HUES64 (cell line): ENCODE measurements at regions not wholly inside any gene's neighbourhood (a gene's known extent, or its start where the extent isn't known, plus 50 kb on each side); places are given as distances from the start of the nearest gene placed in this dataset.
"Not testable (repeated sequence)": the region's sequence is repeated elsewhere in the genome, so short reads cannot be mapped to it uniquely, and the experiment has no call there.

Experiments used
- H3K27ac ChIP-seq: 2 replicates; pipeline ENCODE4 v1.7.0; 2013; ENCODE audit warnings: low read depth, low read length, inconsistent platforms
- H3K27me3 ChIP-seq: 2 replicates; pipeline ENCODE4 v1.6.1; 2013; ENCODE audit warnings: mild to moderate bottlenecking, low read length; ENCODE audit not compliant: insufficient read depth
- H3K36me3 ChIP-seq: 2 replicates; pipeline ENCODE4 v1.6.1; 2013; ENCODE audit warnings: mild to moderate bottlenecking, low read length; ENCODE audit not compliant: insufficient read depth
- H3K4me1 ChIP-seq: 2 replicates; pipeline ENCODE4 v1.6.1; 2013; ENCODE audit warnings: mild to moderate bottlenecking, low read length, moderate library complexity; ENCODE audit not compliant: insufficient read depth
- H3K4me3 ChIP-seq: 2 replicates; pipeline ENCODE4 v1.5.1; 2013; ENCODE audit warnings: mild to moderate bottlenecking, low read length, moderate library complexity
- H3K9ac ChIP-seq: 2 replicates; pipeline ENCODE4 v1.6.1; 2013; ENCODE audit warnings: mild to moderate bottlenecking, low read depth, low read length
- H3K9me3 ChIP-seq: 2 replicates; pipeline ENCODE4 v1.6.1; 2013; ENCODE audit warnings: low read depth, low read length; ENCODE audit not compliant: insufficient read depth
- whole genome bisulfite sequencing: fragments of 150-250, 120-280 bp; methylation state at CpG from one replicate; pipeline ENCODE4 v1.1.7; 2013; ENCODE audit warnings: missing lambda C conversion rate; 5-methylcytosine and 5-hydroxymethylcytosine counted together

DNA sequence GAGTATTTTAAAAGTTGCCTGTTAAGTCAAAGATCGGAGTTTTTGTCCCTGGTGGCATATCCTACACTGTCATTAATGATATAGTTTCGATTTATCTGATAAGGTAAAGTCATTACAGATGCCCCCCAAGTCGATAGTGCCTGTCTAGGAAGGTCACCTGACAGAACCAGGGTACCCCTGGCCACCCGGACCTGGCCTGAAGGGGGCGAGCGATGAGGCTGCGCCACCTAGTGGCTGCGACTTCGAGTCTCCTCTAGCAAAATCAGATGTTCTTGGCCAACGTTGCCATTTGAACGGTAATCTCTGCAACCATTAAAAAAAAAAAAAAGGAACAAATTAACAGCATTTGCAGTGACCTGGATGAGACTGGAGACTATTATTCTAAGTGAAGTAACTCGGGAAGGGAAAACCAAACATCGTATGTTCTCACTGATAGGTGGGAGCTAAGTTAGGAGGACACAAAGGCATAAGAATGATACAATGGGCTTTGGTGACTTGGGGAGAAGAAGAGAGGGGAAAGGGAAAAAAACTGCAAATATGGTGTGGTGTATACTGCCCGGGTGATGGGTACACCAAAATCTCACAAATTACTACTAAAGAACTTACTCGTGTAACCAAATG is 565.1 kb downstream of the LIG4 start:
- 11% methylated on average over 12 of the region's 15 CpGs for WGBS
- Histone ChIP-seq H3K36me3 (no peaks in the 10 kb centered on the region), H3K27ac (no peak overlapping the region), H3K9me3 (no peaks in the 10 kb centered on the region), H3K4me1 (no peaks in the 10 kb centered on the region), H3K27me3 (no peaks in the 10 kb centered on the region), H3K9ac (no peak overlapping the region), H3K4me3 (no peak overlapping the region)

DNA sequence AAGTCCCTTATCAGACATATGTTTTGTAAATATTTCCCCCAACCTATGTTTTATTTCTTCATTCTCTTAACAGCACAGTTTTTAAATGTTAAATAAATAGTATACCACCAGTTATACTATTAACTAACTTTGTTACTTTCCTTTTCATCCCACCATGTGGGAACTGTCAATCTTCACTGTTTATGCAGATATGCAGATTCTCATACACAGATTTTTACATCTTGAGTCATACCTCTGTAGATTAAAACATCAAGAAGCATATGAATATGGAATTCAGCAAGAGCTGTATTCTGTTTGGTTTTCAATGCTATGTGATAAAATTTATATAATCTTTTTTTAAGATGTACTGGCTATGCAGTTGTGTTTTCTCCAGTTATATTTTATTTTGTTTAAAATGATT is 566.3 kb downstream of the LIG4 start:
- Histone ChIP-seq H3K27ac (no peak overlapping the region), H3K4me3 (no peak overlapping the region), H3K27me3 (no peaks in the 10 kb centered on the region), H3K9me3 (no peaks in the 10 kb centered on the region), H3K4me1 (no peaks in the 10 kb centered on the region), H3K9ac (no peak overlapping the region), H3K36me3 (no peaks in the 10 kb centered on the region)

DNA sequence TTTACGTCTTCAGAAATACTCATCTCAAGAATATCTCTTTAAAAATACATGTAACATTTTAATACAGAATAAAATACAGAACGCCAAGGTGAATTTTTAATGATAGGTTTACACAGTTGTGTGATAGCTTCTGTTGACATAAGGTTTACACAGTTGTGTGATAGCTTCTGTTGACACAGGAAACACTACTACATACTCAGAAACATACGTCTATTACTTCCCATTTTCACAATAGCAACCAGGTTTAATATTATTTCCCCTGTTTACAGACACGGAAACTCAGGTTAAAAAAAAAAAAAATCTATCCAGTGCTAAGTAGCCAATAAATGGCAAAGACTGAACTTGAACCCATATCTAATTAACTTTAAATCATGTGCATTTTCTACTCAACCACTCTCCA is 571.2 kb downstream of the LIG4 start:
- H3K27me3 ChIP-seq, result no peaks in the 10 kb centered on the region
- 87% methylated on average over 2 of the region's 4 CpGs for WGBS
- no peaks in the 10 kb centered on the region for H3K36me3 ChIP-seq
- no peak overlapping the region for H3K4me3 ChIP-seq
- H3K4me1 ChIP-seq, result no peaks in the 10 kb centered on the region
- no peak overlapping the region for H3K9ac ChIP-seq
- no peaks in the 10 kb centered on the region for H3K9me3 ChIP-seq
- H3K27ac ChIP-seq, result no peak overlapping the region

DNA sequence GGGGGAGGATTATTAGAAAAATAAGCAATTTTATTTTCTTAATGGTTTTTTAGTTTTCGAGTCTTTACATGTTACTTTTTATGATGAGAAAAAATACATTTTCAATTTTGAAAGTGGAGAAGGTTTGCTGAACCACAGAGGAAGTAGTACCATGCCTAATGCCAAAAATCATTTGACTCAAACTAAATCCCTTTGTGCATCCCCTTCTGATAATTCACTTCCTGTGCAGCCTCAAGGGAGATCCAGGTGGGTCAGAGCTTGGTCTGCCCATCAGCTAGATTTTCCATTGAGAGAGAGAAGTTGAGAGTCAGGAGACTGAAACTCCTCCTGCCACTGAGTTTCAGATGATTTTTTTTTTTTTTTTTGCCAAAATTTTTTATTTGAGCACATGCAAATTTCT is 571.7 kb downstream of the LIG4 start:
- 80% methylated on average over 1 of the region's 1 CpG for WGBS
- no peaks in the 10 kb centered on the region for H3K9me3 ChIP-seq
- H3K4me1 ChIP-seq, result no peaks in the 10 kb centered on the region
- no peak overlapping the region for H3K4me3 ChIP-seq
- H3K27ac ChIP-seq, result no peak overlapping the region
- no peaks in the 10 kb centered on the region for H3K27me3 ChIP-seq
- no peak overlapping the region for H3K9ac ChIP-seq
- H3K36me3 ChIP-seq, result no peaks in the 10 kb centered on the region

DNA sequence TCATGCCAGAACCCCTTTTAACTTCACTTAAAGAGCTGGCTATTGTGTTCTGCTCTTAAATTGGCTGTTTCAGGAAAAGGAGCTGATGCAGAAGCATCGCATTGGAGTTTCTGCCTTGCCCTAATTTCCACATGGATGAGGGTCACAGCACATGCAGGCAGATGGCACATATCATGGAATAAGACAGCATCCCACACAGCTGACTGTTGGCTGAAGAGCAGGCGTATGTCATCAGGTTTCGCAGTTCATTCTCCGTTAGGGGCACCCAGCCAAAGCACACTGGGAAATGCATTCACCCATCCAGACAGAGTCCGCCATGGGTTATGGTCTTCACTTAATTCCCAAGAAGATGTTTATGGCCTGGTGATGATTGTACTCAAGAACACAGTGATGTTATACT is 572.5 kb downstream of the LIG4 start:
- Histone ChIP-seq H3K4me3 (no peak overlapping the region), H3K27me3 (no peaks in the 10 kb centered on the region), H3K36me3 (no peaks in the 10 kb centered on the region), H3K9me3 (no peaks in the 10 kb centered on the region), H3K4me1 (no peaks in the 10 kb centered on the region), H3K27ac (no peak overlapping the region), H3K9ac (no peak overlapping the region)
- 95% methylated on average over 5 of the region's 5 CpGs for WGBS

DNA sequence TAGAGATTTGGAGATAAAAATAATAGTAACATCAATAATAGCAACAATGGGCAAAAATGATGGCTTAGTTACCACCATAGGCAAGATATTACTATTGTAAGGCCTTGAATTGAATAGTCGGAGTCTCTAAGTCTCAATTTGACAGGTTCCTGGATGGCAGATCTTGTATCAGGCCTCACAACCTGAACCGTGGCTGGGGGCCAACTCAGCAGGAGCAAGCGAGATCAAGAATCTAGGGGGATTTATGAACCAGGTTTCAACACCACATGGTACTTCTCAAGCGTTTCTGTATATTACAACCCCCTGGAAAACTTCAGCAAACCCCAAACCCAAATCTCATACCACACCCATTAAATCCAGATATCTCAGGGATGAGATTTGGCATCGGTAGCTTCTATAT is 573.8 kb downstream of the LIG4 start:
- H3K4me3 ChIP-seq, result no peak overlapping the region

DNA sequence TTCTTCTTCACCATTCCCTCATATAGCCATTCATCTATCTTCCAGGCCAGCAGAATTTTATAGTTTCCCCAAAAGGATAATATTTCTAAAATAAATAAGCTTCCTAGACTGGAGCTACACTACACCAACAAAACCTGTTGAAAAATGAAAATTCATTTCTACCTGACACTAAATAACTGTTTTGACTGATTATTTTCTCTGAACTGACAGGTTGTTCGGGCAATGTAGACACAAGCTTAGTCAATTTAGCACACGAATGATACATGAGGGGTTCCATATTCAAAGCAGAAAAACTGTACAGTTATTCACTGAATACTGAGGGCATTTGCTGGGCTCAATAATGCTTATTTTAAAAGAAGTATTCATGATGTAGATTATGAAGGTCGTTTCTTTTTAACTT is 589.7 kb downstream of the LIG4 start:
- Histone ChIP-seq H3K9ac (no peak overlapping the region), H3K4me1 (no peaks in the 10 kb centered on the region), H3K4me3 (no peak overlapping the region), H3K27ac (no peak overlapping the region), H3K36me3 (no peaks in the 10 kb centered on the region), H3K27me3 (no peaks in the 10 kb centered on the region), H3K9me3 (no peaks in the 10 kb centered on the region)
- 91% methylated on average over 3 of the region's 3 CpGs for WGBS

More for the DNA sequence above, 573.8 kb downstream of the LIG4 start:
- Histone ChIP-seq H3K27ac (no peak overlapping the region), H3K9me3 (no peaks in the 10 kb centered on the region), H3K27me3 (no peaks in the 10 kb centered on the region), H3K9ac (no peak overlapping the region), H3K36me3 (no peaks in the 10 kb centered on the region), H3K4me1 (no peaks in the 10 kb centered on the region)
- WGBS, result 94% methylated on average over 5 of the region's 5 CpGs

DNA sequence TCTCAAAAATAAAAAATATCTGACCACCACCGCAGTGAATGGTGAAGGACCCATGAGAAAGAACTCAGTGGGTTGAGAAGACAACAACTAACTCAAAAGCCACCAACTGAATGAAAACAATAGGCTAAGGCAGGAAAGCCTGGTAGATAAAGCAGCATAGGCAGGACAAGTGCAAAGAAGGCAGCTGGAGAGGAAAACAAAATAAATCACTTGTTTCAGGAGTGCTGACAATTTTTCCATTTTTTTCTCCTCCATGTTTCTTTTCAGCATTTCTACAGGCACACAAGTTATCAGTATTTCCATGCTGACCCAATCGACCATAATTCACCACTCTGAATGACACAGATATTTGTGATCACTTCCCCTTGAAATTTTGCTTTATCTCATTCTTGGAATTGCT is 597.8 kb downstream of the LIG4 start:
- no peaks in the 10 kb centered on the region for H3K27me3 ChIP-seq
- H3K4me3 ChIP-seq, result no peak overlapping the region
- WGBS, result 82% methylated on average over 1 of the region's 2 CpGs
- H3K9ac ChIP-seq, result no peak overlapping the region
- H3K4me1 ChIP-seq, result no peaks in the 10 kb centered on the region
- no peak overlapping the region for H3K27ac ChIP-seq
- H3K36me3 ChIP-seq, result no peaks in the 10 kb centered on the region
- H3K9me3 ChIP-seq, result no peaks in the 10 kb centered on the region

DNA sequence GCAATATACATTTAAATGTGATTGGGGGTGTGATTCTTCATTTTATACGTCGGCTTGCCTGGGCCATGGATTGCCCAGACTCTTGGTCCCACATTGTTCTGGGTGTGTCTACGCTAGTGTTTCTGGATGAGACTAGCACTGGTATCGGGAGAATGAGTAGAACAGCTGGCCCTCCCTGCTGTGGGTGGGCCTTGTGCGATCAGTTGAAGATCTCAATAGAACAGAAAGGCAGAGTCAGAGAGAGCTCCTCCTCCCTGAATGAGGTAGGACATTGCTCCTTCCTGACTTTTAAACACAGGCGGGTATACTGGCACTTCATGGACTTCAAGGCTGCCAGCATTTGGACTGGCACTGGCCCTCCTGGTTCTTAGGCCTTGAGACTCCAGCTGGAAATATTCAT is 603.0 kb downstream of the LIG4 start:
- no peak overlapping the region for H3K27ac ChIP-seq
- H3K27me3 ChIP-seq, result no peaks in the 10 kb centered on the region
- no peak overlapping the region for H3K9ac ChIP-seq
- H3K9me3 ChIP-seq, result no peaks in the 10 kb centered on the region
- no peaks in the 10 kb centered on the region for H3K4me1 ChIP-seq
- no peak overlapping the region for H3K4me3 ChIP-seq
- WGBS, result 94% methylated on average over 6 of the region's 6 CpGs
- no peaks in the 10 kb centered on the region for H3K36me3 ChIP-seq

DNA sequence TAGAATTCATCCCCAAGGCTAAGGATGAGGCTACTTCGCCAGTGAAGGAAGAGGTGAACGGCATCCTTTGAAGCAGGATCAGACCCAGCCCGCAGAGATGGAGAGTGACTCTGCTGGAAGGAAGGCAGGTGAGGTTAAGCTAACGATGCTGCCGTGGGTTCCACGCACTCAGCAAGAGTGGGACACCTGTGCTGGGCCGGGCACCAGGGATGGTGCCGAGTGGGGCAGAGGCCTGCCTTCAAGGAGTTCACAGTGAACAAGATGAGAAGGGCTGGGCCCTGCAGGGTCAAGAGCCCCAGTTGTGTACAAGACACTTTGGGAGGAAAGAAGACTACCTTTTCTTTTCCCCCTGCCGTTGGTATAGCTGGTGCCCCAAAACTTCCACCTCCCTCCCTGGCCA is 606.6 kb downstream of the LIG4 start:
- Histone ChIP-seq H3K36me3 (no peaks in the 10 kb centered on the region), H3K9me3 (no peaks in the 10 kb centered on the region), H3K4me1 (no peaks in the 10 kb centered on the region), H3K9ac (no peak overlapping the region), H3K27ac (no peak overlapping the region), H3K27me3 (no peaks in the 10 kb centered on the region), H3K4me3 (no peak overlapping the region)
- 96% methylated on average over 9 of the region's 9 CpGs for WGBS

DNA sequence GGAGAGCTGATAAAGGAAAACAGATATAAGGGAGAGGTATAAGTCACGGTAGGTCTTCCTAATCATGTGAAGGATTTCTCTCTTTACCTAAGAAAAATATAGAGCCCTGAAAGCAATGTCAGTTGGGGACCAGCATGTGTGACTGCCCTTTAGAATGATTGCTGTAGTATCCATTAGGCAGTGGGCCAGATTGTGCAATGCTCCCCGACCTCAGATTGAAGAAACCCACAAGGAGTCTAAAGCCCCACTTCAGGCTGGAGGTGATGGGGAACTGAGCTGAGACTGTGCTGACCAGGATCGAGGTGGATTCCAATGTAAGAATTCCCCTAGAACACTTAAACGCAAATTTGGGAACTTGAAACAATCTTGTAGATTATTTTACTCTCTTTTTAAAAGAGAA is 614.4 kb downstream of the LIG4 start:
- Histone ChIP-seq H3K9me3 (no peaks in the 10 kb centered on the region), H3K9ac (no peak overlapping the region), H3K27me3 (no peaks in the 10 kb centered on the region), H3K4me3 (no peak overlapping the region), H3K27ac (no peak overlapping the region), H3K36me3 (no peaks in the 10 kb centered on the region), H3K4me1 (no peaks in the 10 kb centered on the region)
- 98% methylated on average over 4 of the region's 4 CpGs for WGBS

DNA sequence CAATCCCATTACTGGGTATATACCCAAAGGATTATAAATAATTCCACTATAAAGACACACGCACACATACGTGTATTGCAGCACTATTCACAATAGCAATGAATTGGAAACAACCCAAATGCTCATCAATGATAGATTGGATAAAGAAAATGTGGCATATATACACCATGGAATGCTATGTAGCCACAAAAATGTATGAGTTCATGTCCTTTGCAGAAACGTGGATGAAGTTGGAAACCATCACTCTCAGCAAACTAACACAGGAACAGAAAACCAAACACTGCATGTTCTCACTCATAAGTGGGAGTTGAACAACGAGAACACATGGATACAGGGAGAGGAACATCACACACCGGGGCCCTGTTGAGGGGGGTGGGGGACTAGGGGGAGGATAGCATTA is 619.0 kb downstream of the LIG4 start:
- WGBS, result 92% methylated on average over 5 of the region's 5 CpGs
- not testable (repeated sequence) for H3K4me3 ChIP-seq, H3K36me3 ChIP-seq, H3K4me1 ChIP-seq, H3K9me3 ChIP-seq, H3K27ac ChIP-seq, H3K9ac ChIP-seq, H3K27me3 ChIP-seq
